ENCODE measurements at regions not wholly inside any gene's neighbourhood (a gene's known extent, or its start where the extent isn't known, plus 50 kb on each side); places are given as distances from the start of the nearest gene placed in this dataset.

- TF ChIP-seq CTCF (IDR thresholded peaks at IDR 0.05; ENCODE audit: insufficient read depth, low read depth, low read length) (no peak), EZH2 (IDR thresholded peaks at IDR 0.05; ENCODE audit: insufficient read depth, low read length) (no peak)
These were observed 455.9 kb downstream of the CDH9 start for GRCh38 chr5:26582350-26583045.

Measured in astrocyte (in vitro differentiated cells and primary cell).